Stimulated activated CD4-positive, alpha-beta T cell treated with anti-CD3 and anti-CD28 coated beads, TNF-alpha, amount 100 ng/mL, for 4 hours (primary cell): ENCODE measurements at regions not wholly inside any gene's neighbourhood (a gene's known extent, or its start where the extent isn't known, plus 50 kb on each side); places are given as distances from the start of the nearest gene placed in this dataset.
A peak's percentile ranks its signal among the peaks of the same experiment; 100 is the strongest.

Experiments used
- DNase-seq, 3 experiments: peaks; one replicate each; pipeline ENCODE4 v3.0.0-alpha.2; 2020; ENCODE audit warnings: low read depth in 3 of 3

DNA sequence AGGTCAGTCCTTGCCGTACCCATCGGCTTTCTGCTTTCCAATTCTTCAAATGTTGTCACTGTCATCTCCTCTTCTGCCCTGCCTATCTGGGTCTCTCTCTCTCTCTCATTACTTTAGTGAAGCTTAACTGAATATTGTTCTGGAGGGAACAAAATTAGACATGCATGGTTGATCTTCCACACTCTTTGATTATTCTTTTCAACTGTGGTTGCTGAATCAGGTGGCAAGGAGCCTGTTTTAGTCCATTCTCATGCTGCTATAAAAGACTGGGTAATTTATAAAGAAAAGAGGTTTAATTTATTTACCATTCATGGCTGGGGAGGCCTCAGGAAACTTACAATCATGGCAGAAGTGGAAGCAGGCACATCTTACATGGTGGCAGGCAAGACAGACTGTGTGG is 157.9 kb downstream of the ARL4C start:
- no peak for DNase-seq

DNA sequence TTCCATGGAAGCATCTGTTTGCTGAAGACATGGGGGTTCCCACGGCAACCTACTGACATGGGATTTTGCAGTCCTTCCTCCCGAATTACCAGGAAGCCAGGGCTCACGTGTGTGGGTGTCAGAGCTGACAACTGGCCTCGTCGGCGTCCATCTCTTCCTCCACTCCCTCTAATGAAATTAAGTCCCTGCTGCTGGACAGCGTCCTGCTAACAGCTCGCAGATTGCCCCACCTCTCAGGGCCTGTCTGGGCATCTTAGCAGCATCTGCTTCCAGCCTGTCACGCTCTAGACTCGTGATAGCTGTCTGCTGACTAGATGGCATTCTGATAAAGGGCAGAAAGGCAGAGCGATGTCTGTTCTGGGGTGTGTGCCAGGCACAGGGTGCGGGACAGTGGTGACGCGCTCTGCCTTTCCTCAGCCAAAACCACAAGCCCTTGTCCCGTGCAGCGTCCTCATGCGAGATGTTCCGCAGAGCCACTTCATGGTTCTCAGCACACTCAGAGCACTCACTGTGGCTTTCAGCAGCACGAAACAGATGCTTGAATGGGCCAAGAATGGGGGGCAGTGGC is 161.1 kb downstream of the ARL4C start:
- peak in 2 of 3 experiments; percentile 2 to 11 for DNase-seq

DNA sequence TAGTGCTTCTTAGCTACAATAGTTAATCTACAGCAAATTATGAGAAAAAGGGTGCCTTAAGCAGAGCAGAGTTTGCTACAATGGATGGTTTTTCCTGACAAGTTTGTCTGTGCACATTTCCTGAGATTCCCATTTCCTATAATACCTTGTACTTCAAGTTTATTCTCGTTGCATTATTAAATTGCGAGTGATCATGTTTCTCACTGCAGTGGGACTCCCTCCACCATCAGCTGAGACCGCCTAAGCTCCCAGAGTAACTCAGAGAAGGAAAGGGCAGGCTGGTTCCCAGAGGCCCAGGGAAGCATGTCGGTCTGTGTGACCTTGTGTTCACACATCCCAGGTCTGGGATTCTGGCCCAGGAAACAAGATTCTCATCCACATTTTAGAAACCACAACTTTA is 162.1 kb downstream of the ARL4C start:
- no peak for DNase-seq

DNA sequence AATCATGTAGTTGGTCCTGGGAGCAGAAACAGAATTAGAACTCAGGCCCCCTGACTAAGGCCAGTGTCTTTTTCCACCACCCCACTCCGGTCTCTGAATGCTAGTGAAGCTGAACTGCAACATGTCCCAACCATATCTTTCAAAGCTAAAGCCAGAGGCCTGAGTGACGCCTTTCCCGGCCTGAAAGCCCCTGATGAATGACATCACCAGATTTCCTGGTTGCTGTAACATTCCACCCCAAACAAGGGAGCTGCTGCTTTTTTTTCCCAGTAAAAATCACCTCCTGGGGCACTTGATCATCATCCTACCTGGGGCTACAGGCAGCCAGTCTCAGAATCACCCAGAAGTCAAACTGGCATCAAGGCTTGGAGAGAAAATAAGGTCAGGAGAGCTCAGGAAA is 162.7 kb downstream of the ARL4C start:
- DNase-seq: no peak

DNA sequence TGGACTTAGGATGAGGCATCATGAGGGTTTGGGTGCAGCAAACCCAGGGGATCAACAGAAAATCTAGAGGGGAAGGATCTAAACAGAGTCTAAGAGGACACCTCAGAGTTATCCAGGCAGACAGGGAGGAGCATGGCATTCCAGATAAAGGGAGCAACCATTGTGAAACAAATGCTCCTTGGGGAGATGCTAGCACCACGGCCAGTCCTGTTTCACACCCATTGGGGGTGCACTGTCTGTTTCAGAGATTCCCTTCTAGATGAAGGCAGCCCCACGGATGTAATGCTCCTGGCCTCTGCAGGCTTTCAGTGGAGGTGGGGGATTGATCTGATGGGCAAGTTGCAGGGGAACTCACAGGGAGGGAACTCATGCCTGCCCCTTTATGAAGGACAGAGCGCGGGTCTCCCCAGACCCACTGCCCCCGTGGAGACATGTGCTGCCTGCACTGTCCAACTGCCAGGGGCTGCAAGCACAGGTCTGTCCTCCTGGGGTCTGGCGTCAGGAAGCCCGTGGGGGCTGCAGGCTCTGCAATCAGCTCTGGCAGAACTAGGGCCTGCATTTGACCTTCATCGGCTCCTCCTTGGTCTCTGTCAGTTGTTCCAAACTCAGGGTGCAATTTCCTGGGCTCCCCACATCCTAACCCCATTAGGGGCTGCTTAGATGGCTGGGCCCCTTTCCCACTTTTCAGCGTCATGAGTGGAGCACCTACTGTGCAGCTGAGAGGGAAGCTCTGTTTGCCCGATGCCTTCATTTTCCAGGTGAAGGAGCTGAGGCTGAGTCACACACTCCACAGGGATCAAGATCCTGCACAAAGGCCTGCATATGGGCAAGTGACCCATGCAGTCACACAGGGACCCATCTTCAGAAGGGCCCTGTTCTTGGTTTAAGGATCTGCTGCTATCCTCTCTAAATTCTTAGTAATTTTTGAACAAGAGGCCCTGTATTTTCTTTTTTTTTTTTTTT is 163.4 kb downstream of the ARL4C start:
- no peak for DNase-seq

DNA sequence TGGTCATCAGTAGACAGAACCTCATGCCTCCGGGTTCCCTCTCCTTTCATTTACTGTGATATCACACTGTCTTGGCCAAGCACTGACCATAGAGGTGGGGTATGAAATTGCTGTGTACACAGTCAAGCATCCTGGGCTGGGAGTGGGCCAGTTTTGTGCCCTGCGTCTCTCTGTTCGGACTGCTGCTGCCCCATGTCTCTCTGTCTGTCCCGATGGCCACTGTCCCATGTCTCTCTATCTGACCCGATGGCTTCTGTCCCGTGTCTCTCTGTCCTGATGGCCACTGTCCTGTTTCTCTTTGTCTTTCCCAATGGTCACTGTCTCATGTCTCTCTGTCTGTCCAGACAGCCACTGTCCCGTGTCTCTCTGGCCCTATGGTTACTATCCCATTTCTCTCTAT is 164.9 kb downstream of the ARL4C start:
- no peak for DNase-seq

DNA sequence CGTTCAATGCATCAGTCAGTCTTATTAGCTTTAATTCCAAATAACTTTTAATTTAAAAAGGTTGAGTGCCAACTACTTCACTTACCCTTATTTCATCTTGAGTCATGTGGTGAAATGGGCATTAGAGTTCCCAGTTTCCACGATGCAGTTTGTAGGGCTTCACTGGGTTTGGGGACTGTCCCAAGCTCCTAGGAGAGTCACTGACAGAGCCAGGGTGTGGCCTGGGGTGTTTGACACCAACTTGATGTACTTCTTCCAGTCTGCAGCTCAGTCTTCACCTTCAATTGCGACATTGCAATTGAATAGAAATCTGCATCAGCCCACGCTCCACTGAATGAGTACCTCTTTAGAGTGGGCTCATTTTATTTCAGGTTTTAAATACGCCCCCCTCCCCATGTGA is 165.3 kb downstream of the ARL4C start:
- no peak for DNase-seq

DNA sequence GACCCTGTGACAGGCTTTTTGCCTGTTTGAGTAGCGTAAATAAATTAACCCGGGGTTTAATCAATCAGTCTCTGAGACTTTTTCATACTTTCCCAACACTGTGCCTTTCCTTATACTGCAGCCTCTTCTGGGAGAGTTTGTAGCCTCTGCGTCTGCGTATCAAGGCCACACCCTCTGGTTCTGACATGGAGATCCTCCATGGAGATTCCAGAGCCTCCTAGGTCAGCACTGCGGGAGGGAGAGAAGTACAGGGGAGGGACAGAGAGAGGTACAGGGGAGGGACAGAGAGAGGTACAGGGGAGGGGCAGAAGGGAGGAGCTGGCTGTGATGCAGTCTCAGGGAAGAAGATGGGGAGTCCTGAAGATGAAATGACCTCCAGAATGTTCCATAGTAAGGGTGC is 166.0 kb downstream of the ARL4C start:
- no peak for DNase-seq

DNA sequence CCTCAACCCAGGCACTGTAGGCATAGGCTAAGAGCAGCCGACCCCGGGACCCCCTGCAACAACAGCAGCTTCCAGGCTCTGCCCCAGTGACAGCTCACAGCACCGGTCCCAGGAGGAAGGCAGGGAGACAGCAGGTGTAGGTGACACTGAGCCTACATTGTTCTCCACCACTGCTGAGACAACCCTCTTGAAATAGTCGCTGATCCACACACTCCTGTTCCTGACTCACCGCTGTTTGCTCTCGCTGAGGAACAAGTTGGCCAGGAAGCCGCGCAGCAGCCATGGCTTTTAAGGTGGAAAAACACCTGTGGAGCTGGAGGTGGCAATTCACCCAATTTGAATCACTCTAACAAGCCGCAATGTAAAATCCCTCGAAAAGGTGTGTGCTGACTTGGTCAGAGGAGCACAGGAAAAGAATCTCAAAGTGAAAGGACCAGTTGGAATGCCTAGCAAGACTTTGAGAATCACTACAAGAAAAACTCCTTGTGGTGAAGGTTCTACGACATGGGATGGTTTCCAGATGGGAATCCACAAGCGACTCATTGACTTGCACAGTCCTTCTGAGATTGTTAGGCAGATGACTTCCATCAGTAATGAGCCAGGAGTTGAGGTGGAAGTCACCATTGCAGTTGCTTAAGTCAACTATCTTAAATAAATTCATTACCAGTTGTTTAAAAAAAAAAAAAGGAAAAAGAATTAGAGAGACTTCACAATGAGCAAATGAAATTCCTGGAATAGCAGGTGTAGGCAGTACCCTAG is 167.5 kb downstream of the ARL4C start:
- no peak for DNase-seq

DNA sequence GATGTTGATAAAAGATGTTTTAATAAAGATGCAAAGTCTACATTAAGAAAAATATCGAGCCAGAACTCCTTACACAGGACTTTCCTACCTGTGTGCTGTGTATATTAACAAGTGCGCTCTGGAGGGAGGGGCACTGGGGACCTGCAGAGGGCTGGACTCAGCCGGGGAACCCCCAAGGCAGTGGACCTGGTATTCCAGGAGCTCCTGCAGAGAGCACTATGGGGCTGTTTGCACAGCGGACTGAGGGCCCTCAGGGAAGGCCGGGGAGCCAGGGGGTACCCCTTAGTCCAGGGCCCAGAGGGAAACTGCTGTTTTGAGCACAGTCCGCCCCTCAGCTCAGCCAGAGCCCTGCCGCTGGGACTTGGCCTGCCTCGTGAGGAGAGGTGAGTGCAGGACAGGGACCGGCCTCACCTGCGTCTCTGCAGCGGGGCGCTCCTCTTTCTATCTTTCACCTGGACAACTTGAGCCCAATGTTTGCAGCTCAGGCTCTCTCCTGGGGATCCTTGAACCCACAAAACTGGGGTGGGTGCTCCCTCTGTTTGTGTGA is 168.4 kb downstream of the ARL4C start:
- DNase-seq: no peak

DNA sequence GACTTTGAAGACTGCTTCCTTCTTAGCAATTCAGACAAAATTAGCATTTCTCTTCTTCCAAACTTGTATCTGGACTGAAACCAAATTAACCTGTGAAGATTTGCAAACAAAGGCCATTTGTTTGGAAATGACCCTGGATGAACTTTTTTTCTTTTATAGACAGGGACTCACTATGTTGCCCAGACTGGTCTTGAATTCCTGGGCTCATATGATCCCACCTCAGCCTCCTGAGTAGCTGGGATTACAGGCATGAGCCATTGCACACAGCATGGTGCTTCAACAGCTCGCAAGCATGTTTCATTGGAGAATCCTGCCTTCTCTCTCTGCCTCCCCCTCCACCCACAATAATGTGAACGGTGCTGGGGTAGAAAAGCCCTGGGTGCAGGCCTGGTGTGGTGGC is 170.2 kb downstream of the ARL4C start:
- DNase-seq: no peak

DNA sequence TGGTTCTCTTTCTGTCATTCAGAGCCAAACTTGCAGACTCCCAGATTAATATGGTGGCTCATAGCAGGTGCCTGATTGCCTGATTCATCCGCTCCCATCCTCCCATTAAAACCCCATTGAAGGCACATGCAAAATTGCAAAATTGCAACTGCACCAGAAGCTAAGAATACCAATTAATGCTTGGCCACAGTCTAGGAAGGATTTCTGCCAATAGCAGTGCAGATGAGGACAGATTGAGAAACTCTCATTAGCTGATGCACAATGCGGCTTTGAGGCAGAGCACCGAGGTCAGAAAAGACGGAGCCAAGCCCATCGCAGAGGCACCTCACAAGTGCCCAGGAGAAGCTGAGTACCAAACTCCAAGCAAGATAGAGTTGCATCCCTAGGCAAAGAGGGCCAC is 172.8 kb downstream of the ARL4C start:
- no peak for DNase-seq

DNA sequence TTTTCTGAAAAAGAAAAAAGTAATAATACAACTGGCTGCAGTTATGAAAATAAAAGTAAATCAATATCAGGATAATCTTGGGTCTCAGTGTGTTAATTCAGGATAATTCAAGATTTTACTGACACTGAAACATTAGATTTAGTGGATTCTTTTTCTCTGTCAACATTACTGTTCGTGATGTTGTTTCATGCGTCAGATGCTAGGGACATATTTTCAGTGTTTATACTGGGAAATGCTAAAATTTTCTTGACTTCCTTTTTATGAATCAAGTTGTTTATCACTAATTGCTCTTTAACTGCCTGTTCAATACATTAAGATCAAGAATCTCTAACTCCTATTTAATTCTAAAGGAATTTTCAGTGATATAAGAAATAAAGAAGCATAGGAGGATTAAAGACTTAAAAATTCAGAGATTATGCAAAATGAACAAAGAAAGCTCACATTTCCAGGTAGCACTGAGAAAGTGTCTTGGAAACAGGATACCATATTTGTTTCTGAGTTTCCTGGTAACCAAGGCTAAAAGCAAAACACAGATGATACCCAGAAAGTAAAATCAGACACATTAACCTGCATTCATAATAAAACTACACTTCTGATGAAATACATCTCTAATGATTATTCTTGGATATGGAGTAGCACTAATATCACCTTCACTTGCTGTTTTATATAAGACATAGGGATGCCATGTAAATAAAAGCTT is 174.0 kb downstream of the ARL4C start:
- DNase-seq: no peak

DNA sequence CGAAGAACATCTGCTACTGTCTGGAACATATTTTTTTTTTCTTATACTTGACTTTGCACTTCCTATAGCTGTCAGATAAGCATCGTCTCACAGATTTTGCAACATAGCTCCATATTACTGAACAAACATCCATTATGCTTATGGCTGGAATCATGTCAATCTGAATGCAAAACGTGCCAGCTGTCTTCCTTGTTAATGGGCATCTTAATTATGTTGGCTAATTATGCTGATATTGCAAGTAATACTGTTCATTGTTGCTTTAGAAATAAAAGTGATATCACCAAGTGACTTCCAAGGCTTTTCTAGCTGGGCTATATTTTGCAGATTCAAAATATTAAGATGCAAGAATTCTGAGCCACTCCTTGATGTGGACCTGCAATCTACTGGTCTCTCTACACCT is 176.8 kb downstream of the ARL4C start:
- DNase-seq: no peak

DNA sequence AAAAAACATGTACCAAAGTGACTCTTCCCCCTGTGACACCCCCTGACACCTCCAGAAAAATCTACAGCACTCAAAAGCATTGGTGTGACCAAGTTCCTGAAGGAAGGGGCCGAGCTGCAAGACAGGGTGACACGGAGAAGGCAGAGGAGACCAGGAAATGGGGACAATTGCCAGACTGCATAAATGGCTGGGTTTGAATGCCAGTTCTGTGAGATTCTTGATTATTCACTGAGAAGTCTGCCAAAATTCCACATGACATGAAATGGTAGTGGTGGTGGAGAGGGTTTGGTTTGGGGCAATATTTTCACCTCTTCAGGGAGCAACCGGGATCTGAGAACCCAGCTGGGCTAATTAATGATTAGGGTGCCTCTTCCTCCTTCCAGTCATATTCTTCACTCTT is 178.5 kb downstream of the ARL4C start:
- no peak for DNase-seq

DNA sequence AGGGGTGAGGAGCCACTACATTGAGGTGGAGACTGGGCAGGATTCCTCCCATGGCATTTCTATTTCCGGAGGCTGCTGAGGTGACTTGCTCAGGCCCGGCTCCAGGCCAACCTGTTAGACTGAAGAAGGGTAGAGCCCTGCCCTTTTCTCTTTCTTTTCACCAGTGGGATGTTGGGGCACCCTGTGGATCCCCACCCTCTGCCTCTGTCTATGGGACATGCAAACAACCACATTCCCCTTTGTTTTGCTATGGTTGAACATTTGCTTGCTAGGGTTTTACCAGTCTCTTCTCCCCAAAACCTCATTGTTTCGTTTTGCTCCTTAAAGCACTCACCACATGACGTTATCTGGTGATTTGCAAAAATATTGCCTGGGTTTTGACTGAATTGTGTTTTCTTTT is 183.3 kb downstream of the ARL4C start:
- no peak for DNase-seq

DNA sequence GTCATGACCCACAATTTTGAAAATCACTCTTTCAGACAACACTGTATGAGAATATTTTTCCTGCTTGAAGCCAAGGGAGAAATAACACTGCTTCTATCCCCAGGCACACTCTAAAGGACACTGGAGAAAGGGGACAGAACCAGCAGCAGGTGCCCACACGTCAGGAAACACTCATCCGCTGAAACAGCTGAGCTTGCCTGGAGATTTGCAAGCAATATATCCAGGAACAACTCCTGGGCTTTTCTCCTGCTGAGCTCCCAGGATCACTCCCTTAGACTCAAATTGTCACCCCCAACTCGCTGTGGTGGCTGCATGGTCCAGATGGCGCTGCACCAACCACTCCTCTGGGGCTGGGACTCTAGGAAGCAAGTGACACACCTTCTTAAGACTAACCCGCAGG is 186.7 kb downstream of the ARL4C start:
- no peak for DNase-seq

DNA sequence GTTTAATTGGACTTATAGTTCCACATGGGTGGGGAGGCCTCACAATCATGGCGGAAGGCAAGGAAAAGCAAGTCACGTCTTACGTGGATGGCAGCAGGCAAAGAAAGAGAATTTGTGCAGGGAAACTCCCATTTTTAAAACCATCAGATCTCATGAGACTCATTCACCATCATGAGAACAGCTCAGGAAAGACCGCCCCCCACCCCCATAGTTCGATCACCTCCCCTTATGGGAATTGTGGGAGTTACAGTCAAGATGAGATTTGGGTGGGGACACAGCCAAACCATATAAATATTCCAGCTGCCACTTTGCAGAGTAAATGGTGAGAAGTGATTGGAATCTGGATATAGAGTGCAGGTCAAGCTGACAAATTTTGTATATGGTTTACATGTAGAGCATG is 187.4 kb downstream of the ARL4C start:
- no peak for DNase-seq

DNA sequence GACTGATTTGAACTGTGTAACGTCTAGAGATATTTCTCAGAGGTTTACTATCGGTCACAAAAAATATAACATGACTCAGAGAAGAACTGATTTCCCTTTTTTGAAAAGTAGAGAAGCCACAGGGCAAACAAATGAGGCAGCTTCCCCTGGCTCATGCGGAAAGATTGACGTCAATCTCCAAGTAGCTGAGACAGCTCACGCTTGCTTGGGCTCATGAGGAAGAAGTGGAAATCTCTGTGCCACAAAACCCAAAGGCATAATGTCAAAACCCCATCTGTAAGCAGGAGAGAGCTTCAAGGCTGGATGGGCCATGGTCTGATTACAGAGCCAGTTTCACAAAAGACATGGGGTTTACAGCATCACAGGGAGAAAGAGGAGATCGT is 188.1 kb downstream of the ARL4C start:
- DNase-seq: peak in 2 of 3 experiments; percentile 51 to 65

DNA sequence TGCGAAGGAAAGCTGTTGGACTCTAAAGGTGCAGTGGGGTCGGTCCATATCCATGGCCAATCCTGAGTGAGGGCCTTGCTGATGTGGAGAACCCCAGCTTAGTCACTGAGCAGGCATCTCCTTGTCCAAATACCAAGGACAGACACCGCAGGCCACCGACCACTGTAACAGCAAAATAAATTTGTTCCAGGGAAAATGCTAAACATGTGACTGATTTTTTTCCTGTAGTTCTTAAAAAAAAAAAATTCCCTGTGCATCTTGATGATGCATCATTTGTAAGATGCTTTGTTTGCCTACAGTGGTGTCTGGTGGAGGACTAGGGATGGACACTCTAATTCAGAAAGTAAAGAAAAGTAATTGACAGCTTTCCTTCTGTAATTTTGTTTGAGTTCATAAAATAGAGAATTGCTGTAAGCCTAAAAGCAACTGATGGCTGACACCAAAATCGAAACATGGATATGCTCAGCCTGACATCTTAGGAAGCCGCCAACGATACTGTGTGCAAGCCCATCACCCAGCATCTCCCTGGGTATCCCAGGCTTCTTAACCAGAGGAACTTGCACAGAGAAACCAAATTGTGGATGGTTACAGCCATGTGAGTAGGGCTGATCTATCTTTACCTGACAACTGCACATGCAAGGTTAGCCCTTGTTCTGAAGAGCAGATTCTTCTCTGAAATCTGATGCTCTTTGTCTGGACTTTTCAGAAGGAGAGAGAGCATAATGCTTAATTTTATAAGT is 188.6 kb downstream of the ARL4C start:
- no peak for DNase-seq

DNA sequence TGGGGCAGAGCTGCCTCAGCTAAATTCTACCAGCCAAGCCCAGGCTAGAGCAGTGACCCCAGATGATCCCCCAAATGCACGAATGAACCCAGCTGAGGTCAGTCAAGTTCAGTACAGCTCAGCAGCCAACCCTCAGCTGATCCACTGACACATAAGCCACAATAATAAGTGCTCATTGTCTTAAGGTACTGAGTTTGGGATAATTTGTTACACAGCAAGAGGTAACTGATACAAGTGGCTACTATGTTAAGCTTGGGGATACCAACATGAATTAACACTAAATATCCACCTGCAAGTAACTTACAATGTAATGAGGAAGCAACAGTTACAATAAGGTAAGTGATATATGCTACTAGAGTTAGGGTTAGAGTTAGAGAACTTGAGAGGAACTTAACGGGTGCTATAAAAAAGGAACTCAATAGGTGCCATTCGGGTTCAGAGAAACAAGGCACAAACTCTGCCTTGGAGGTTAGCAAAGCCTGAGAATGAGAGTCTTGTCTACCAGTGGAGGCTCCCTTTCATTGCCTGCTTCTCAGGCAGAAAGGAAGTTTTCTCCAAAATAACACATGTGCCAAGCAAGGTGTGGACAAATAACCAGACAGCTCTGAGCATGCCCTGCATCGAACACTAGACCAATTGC is 189.4 kb downstream of the ARL4C start:
- no peak for DNase-seq
